ENCODE measurements at regions not wholly inside any gene's neighbourhood (a gene's known extent, or its start where the extent isn't known, plus 50 kb on each side); places are given as distances from the start of the nearest gene placed in this dataset.

DNA sequence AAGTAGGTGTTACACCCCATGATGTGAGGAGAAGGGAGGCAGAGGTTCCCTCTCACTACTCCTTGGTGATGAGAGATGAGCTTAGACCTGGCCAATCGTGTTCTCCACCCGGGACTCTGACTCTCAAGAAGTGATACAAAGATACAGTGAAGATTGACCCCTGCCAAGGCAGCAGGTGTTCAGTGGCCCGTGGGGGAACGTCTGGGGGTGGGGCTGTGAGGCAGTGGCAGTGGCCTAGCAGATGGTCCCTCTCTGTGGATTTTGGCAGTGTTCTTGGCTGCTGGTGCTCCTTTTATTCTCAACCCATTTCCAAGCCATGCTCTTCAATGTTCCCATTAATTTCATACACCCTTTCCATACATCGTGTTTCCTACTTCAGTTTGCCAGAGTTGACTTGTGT is 120.4 kb upstream of the NEDD4L start:
- H3K27me3 ChIP-seq = no peaks in the 10 kb centered on the region
- H3K36me3 ChIP-seq = no peaks in the 10 kb centered on the region
- TF ChIP-seq, protein P1, sequence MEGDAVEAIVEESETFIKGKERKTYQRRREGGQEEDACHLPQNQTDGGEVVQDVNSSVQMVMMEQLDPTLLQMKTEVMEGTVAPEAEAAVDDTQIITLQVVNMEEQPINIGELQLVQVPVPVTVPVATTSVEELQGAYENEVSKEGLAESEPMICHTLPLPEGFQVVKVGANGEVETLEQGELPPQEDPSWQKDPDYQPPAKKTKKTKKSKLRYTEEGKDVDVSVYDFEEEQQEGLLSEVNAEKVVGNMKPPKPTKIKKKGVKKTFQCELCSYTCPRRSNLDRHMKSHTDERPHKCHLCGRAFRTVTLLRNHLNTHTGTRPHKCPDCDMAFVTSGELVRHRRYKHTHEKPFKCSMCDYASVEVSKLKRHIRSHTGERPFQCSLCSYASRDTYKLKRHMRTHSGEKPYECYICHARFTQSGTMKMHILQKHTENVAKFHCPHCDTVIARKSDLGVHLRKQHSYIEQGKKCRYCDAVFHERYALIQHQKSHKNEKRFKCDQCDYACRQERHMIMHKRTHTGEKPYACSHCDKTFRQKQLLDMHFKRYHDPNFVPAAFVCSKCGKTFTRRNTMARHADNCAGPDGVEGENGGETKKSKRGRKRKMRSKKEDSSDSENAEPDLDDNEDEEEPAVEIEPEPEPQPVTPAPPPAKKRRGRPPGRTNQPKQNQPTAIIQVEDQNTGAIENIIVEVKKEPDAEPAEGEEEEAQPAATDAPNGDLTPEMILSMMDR (IDR thresholded peaks at IDR 0.05; ENCODE audit: low read depth, low read length) = no peak
- no peaks in the 10 kb centered on the region for H3K9me3 ChIP-seq (ENCODE audit: low read depth)
- H3K4me1 ChIP-seq (ENCODE audit: low read depth) = no peaks in the 10 kb centered on the region
- DNase-seq (ENCODE audit: low read depth in 1 of 2, low spot score in 1 of 2) = no peak
- H3K27ac ChIP-seq = no peak overlapping the region
- no peak overlapping the region for H3K4me3 ChIP-seq

DNA sequence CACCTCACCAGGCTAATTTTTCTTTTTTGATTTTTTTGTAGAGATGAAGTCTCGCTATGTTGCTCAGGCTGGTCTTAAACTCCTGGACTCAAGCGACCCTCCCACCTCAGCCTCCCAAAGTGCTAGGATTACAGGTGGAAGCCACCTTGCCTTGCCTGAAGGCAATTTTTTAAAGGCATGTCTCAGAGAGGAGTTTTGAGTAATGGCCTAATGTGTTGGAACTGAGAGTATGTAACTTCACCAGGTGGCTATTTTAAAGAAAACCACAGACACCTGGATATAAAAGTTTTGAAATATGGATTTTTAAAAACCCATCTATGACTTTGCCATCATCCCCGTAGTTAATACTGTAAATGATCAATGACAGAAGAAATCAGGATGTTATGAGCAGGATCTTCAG is 119.8 kb upstream of the ATP8B1 start:
- H3K4me1 ChIP-seq (ENCODE audit: low read depth) = no peaks in the 10 kb centered on the region
- no peaks in the 10 kb centered on the region for H3K27me3 ChIP-seq
- no peaks in the 10 kb centered on the region for H3K9me3 ChIP-seq (ENCODE audit: low read depth)
- no peak overlapping the region for H3K27ac ChIP-seq
- no peak for DNase-seq (ENCODE audit: low read depth in 1 of 2, low spot score in 1 of 2)
- TF ChIP-seq, protein P1 (IDR thresholded peaks at IDR 0.05; ENCODE audit: low read depth, low read length) = no peak
- H3K4me3 ChIP-seq = no peak overlapping the region
- H3K36me3 ChIP-seq = no peaks in the 10 kb centered on the region

DNA sequence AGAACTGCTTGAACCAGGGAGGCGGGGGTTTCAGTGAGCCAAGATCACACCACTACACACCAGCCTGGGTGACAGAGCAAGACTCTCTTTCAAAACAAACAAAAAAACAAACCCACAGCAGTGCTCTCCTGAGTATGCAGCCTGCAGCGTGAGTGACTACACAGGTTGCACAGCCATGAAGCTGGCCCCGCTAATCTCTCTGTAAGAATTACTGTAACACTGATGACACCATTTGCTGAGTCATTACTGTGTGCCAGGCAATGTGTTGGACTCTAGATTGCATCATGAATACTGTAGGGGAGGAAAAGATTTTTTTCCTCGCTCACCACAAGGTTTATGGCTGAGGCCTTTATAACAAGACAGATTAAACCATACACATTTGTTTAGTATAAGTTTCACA is 118.6 kb upstream of the ATP8B1 start:
- Histone ChIP-seq H3K4me1 (ENCODE audit: low read depth) (no peaks in the 10 kb centered on the region), H3K9me3 (ENCODE audit: low read depth) (no peaks in the 10 kb centered on the region), H3K27ac (no peak overlapping the region), H3K27me3 (no peaks in the 10 kb centered on the region), H3K4me3 (no peak overlapping the region), H3K36me3 (no peaks in the 10 kb centered on the region)
- TF ChIP-seq, protein P1 (IDR thresholded peaks at IDR 0.05; ENCODE audit: low read depth, low read length) = no peak
- DNase-seq (ENCODE audit: low read depth in 1 of 2, low spot score in 1 of 2) = peak in 1 of 2 donors; percentile 54

DNA sequence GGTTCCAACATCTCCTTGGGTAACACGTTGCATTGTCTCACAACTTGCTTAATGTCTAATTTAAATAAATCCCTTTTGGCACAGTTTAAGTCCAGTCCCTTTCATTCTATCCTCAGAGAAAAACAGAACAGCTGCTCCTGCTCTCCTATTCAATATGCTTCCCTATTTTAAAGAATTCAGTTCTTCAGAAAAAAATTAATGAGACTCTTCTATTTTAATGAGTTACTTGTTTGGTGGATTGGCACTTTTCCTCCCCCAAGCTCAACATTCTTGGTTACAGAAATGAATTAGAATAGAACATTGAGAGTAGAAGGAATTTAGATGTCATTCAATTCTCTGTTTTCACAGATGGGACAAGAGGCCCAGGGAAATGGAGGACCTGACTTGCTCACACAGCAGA is 116.9 kb upstream of the ATP8B1 start:
- no peak for DNase-seq (ENCODE audit: low read depth in 1 of 2, low spot score in 1 of 2)
- H3K27me3 ChIP-seq = no peaks in the 10 kb centered on the region
- H3K27ac ChIP-seq = no peak overlapping the region
- H3K9me3 ChIP-seq (ENCODE audit: low read depth) = no peaks in the 10 kb centered on the region
- H3K4me3 ChIP-seq = no peak overlapping the region
- TF ChIP-seq, protein P1 (IDR thresholded peaks at IDR 0.05; ENCODE audit: low read depth, low read length) = no peak
- H3K36me3 ChIP-seq = no peaks in the 10 kb centered on the region
- no peaks in the 10 kb centered on the region for H3K4me1 ChIP-seq (ENCODE audit: low read depth)

DNA sequence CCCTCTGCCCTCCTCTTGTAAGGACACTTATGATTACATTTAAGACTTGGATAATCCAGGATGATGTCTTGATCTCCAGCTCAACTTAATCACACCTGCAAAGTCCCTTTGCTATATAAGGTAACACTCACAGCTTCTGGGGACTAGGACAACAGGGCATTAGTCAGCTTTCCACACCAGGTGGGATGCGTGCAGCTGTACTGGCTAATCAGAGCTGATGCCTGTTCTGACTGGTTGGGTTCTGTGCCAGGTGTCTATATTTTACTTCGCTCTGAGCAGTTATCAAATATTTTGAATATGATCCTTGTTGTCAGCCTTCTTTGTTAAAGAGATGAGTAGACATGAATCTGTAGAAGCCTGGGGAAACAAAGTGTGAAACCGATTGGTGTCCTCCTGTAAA is 115.5 kb upstream of the ATP8B1 start:
- no peak for DNase-seq (ENCODE audit: low read depth in 1 of 2, low spot score in 1 of 2)
- no peaks in the 10 kb centered on the region for H3K36me3 ChIP-seq
- no peaks in the 10 kb centered on the region for H3K4me1 ChIP-seq (ENCODE audit: low read depth)
- TF ChIP-seq, protein P1 (IDR thresholded peaks at IDR 0.05; ENCODE audit: low read depth, low read length) = no peak
- no peaks in the 10 kb centered on the region for H3K27me3 ChIP-seq
- H3K4me3 ChIP-seq = no peak overlapping the region
- H3K27ac ChIP-seq = no peak overlapping the region
- no peaks in the 10 kb centered on the region for H3K9me3 ChIP-seq (ENCODE audit: low read depth)

DNA sequence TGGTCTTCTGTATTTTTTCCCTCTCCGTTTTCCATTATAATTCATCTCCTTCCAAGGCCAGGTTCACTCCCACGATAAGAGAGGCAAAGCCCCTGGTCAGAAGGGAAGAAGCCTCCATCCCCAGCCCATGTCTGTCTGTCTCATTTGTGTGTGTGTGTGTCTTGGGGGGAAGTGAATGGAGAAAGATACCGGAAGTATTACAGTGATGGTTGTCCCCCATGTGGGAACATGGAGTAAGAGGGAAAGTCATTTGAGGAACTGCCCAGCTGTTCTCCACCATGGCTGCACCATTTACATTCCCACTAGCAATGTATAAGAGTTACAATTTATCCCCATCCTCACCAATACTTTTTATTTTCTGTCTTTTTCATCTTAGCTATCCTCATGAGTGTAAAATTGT is 113.6 kb upstream of the ATP8B1 start:
- no peak overlapping the region for H3K27ac ChIP-seq
- no peaks in the 10 kb centered on the region for H3K36me3 ChIP-seq
- no peak for DNase-seq (ENCODE audit: low read depth in 1 of 2, low spot score in 1 of 2)
- no peak overlapping the region for H3K4me3 ChIP-seq
- no peaks in the 10 kb centered on the region for H3K27me3 ChIP-seq
- no peaks in the 10 kb centered on the region for H3K9me3 ChIP-seq (ENCODE audit: low read depth)
- no peaks in the 10 kb centered on the region for H3K4me1 ChIP-seq (ENCODE audit: low read depth)
- TF ChIP-seq, protein P1 (IDR thresholded peaks at IDR 0.05; ENCODE audit: low read depth, low read length) = no peak
